ENCODE measurements at regions not wholly inside any gene's neighbourhood (a gene's known extent, or its start where the extent isn't known, plus 50 kb on each side); places are given as distances from the start of the nearest gene placed in this dataset.
"Not testable (repeated sequence)": the region's sequence is repeated elsewhere in the genome, so short reads cannot be mapped to it uniquely, and the experiment has no call there.

DNA sequence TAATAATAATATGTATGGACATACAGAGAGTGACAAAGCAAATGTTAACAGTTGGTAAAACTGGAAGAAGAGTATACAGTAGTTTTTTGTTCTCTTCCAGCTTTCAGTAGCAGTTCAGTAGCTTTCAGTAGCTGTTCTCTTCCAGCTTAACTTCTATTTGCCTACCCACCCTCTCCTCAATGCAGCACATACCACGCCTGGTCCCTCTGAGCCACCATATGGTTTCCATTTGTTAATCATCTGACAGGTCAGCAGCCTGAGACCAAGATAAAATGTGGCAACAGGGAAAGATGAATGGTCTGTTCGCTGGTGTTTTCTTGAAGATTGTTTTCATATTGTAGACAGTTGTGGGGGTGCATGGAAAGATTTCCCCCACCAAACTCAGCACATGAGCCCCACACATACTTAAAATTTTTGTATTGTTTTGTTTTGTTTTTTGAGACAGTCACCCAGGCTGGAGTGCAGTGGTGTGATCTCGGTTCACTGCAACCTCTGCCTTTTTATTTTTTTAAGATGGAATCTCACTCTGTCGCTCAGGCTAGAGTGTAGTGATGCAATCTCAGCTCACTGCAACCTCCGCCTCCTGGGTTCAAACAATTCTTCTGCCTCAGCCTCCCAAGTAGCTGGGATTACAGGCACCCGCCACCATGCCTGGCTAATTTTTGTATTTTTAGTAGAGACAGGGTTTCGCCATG, 56.8 kb downstream of the ATP6V0E2 start:
- DNase-seq (ENCODE audit: low read depth), result not testable (repeated sequence)

- not testable (repeated sequence) for DNase-seq (ENCODE audit: low read depth)
These were observed 60.0 kb downstream of the ATP6V0E2 start for GRCh38 chr7:149933776-149934175.

DNA sequence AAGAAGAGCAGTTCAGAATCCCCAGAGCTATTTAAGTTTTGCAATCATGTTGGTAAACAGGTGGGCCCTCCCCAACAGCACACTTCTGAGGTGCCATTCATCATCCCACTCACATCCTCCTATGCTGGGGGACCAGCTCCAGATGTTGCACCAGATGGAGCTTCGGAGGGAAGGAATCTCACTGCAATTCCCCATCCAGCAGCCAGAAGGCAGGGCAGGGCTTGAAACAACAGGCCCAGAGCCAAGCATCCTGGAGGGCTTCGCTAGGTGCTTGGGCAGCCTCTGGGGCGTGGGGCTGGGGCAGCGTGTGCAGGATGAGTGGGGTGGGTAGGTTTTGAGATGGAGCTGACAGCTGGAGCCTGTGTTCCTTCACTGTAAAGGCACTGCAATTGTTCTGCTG, 73.6 kb downstream of the ATP6V0E2 start:
- not testable (repeated sequence) for DNase-seq (ENCODE audit: low read depth)

GRCh38 chr7:149948444-149948843, 74.7 kb downstream of the ATP6V0E2 start:
- DNase-seq (ENCODE audit: low read depth), result not testable (repeated sequence)

DNA sequence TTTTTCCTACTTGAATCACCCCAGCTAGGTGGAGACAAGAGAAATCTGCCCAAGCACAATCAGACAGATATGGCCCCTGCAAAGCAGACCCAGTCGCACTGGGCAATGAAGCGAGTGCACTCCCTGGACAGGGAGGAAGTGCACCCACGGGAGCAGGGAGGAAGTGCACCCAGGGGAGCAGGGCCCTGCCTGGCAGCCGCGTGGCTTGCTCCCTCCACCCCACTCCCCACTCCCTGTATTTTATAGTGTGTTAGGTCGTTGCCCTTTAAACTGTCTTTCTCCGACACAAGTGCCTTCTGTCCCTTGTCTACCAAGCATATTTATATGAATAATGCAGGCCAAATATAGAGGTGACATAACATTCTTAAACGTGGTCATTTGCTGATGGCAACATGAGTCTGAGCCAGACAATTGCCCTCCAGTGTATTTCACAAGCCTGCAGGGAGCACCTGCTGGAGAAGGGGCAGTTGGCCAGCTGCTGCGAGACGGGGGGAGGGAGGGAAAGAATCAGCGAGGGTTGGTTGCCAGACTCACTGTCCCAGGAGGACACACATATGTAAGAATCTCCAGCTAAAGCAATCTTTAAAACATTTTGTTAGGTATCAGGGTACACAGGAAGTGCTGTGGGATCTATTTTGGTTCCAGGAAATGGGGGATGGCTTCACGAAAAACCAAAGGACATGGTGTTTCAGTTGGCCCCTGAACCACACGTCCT, 76.3 kb downstream of the ATP6V0E2 start:
- DNase-seq (ENCODE audit: low read depth), result not testable (repeated sequence)

DNA sequence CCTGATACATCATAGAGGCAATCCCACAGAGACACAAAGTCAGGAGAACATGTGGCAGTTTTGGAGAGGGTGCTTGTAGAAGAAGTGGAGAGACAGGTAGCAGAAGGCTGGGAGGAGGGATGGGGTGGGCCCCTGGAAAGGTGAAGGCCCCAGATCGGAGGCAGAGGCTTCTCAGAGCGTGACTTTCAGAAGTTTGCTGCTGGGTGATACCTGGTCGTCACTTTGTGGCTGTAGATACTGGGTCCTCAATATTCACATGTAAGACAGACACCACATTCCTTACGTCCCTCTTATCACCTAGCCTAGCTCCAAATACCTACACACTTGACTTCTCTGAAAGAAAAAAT, 76.8 kb downstream of the ATP6V0E2 start:
- DNase-seq (ENCODE audit: low read depth), result not testable (repeated sequence)

GRCh38 chr7:149951579-149951978, 77.8 kb downstream of the ATP6V0E2 start:
- DNase-seq (ENCODE audit: low read depth), result not testable (repeated sequence)

DNA sequence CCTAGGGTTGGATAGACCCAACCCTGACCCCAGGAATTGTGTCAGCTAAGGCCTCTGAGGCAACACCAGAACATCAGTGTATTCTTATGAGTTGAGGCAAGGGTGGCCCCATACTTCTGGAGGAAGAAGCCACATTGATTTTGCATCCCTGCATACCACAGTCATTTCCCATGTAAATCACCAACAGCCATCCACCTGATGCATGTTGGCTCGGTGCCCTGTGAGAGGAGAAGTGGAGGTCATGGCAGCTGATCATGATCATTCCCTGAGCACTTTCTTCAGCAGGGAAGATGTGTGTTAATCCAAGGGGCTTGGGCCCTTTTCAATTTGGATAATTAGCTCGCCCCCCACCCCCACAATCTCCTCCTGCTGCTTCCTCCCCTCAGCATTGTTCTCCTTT, 85.1 kb downstream of the ATP6V0E2 start:
- not testable (repeated sequence) for DNase-seq (ENCODE audit: low read depth)

DNA sequence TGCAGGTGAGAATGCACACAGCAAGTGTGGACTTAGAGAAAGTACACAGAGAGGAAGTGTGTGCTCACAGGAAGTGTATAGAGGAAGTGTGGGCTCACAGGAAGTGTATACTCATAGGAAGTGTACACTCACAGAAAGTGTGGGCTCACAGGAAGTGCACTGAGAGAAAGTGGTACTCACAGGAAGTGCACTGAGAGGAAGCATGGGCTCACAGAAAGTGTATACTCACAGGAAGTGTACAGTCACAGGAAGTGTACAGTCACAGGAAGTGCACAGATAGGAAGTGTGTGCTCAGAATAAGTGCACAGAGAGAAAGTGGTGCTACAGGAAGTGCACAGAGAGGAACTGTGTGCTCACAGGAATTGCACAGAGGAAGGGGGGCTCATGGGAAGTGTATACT, 87.1 kb downstream of the ATP6V0E2 start:
- not testable (repeated sequence) for DNase-seq (ENCODE audit: low read depth)

DNA sequence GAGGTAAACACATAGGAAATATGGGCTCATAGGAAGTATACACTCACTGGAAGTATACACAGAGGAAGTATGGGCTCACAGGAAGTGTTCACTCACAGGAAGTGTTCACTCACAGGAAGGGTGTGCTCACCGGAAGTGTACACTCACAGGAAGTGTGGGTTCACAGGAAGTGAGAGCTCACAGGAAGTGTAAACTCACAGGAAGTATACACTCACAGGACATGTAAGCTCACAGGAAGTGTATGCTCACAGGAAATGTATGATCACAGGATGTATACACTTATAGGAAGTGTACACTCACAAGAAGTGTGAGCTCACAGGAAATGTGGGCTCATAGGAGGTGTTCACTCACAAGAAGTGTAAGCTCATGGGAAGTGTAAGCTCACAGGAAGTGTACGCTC, 88.1 kb downstream of the ATP6V0E2 start:
- not testable (repeated sequence) for DNase-seq (ENCODE audit: low read depth)

DNA sequence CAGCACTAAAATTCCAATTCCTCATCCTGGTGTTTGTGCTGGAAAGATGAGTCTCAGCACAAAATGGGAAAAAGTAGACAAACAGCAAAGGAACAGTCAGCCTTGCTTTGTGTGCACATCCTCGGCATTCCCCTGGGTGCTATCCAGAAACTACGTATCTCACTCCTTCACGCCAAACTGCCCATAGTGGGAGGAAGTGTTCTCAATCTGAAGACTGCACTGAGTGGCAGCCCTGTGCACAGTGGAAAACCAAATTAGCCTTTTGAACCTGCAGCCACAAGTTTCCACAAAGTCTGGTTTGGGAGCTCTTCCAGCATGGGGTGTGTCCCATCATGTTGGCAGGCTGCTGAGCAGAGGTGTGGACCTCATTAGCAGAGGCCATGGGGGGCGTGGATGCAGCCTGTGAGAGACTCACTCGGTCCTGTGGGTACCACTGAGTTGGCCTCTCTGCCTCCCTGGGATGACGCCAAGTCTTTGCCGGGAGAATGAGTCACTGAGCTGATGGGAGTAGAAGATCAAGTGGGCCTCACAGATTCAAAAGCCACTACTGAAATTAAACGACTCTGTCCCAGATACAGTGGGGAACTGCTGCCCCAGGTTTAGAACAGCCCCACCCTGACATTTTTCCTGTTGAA, 89.0 kb downstream of the ATP6V0E2 start:
- not testable (repeated sequence) for DNase-seq (ENCODE audit: low read depth)

- DNase-seq (ENCODE audit: low read depth), result not testable (repeated sequence)
These were observed 90.2 kb downstream of the ATP6V0E2 start for GRCh38 chr7:149963985-149964384.

DNA sequence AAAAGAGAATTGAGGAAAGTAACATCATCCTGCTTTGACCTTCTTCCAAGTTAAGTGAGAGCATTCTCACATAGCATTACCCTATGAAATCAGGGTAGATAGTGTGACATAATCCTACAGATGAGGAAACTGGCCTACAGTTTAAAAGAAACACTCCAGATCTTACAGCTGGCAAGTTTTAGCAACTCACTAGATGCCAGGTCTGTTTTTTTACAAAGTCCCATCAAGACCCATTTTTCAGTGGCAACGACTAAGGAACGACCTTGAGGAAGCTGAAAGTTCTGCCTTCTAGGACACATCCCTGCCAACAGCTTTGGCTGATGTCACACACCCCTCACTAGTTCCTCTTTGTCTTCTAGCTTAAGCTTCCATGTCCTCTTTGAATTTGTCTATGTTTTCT, 92.7 kb downstream of the ATP6V0E2 start:
- DNase-seq (ENCODE audit: low read depth), result not testable (repeated sequence)

GRCh38 chr7:149972977-149973376, 99.2 kb downstream of the ATP6V0E2 start:
- not testable (repeated sequence) for DNase-seq (ENCODE audit: low read depth)

GRCh38 chr7:149973681-149974080, 99.9 kb downstream of the ATP6V0E2 start:
- not testable (repeated sequence) for DNase-seq (ENCODE audit: low read depth)

DNA sequence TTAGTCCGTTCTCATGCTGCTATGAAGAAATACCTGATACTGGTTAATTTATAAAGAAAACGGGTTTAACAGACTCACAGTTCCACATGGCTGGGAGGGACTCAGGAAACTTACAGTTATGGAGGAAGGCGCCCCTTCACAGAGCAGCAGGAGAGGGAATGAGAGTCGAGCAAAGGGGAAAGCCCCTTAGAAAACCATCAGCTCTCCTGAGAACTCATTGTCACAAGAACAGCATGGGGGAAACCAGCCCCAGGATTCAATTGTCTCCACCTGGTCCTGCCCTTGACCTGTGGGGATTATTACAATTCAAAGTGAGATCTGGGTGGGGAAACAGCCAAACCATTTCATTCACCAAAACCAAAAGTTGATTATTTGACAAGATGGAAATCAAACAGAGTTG, 101.8 kb downstream of the ATP6V0E2 start:
- not testable (repeated sequence) for DNase-seq (ENCODE audit: low read depth)

GRCh38 chr7:149978537-149978936, 104.8 kb downstream of the ATP6V0E2 start:
- not testable (repeated sequence) for DNase-seq (ENCODE audit: low read depth)

GRCh38 chr7:149978944-149979343, 105.2 kb downstream of the ATP6V0E2 start:
- DNase-seq (ENCODE audit: low read depth), result not testable (repeated sequence)

GRCh38 chr7:149982537-149983112, 108.9 kb downstream of the ATP6V0E2 start:
- DNase-seq (ENCODE audit: low read depth), result not testable (repeated sequence)

- not testable (repeated sequence) for DNase-seq (ENCODE audit: low read depth)
These were observed 113.1 kb downstream of the ATP6V0E2 start for GRCh38 chr7:149986866-149987265.

DNA sequence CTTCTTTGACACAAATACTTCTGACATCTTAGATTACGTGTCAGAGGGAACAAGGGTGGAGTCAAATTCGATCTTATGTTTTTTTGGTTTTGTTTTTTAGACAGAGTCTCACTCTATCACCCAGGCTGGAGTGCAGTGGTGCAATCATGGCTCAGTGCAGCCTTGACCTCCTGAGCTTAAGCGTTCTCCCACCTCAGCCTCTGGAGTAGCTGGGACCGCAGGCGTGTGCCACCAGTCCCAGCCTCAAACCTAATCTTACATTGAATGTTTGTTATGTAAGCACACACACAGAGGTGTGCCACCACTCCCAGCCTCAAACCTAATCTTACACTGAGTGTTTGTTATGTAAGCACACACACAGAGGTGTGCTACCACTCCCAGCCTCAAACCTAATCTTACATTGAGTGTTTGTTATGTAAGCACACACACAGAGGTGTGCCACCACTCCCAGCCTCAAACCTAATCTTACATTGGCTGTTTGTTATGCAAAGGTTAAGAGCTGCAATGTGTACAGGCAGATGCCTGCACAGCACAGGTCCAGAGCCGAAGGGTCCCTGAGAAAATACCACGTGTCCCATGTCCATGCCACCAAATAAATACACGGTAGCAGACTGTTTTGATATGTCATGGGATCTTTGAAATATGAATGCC, 118.0 kb downstream of the ATP6V0E2 start:
- DNase-seq (ENCODE audit: low read depth), result not testable (repeated sequence)

GRCh38 chr7:149992366-149992765, 118.6 kb downstream of the ATP6V0E2 start:
- DNase-seq (ENCODE audit: low read depth), result not testable (repeated sequence)
